Fibroblast of pulmonary artery (primary cell): ENCODE measurements at regions not wholly inside any gene's neighbourhood (a gene's known extent, or its start where the extent isn't known, plus 50 kb on each side); places are given as distances from the start of the nearest gene placed in this dataset.

Experiments
- DNase-seq: peaks from one replicate; pipeline ENCODE4 v3.0.0-alpha.2; 2010; ENCODE audit warnings: low read depth
- H3K4me3 ChIP-seq: replicated peaks from 2 replicates; pipeline ENCODE4 v1.5.1; 2011; ENCODE audit warnings: low read depth, mild to moderate bottlenecking, control low read depth, low read length, moderate library complexity
- TF ChIP-seq, protein P1 (sequence below): IDR thresholded peaks from 2 replicates; pipeline ENCODE4 v1.5.1; 2011; ENCODE audit warnings: mild to moderate bottlenecking, control low read depth, low read length, inconsistent platforms; ENCODE audit errors: missing control alignments

DNA sequence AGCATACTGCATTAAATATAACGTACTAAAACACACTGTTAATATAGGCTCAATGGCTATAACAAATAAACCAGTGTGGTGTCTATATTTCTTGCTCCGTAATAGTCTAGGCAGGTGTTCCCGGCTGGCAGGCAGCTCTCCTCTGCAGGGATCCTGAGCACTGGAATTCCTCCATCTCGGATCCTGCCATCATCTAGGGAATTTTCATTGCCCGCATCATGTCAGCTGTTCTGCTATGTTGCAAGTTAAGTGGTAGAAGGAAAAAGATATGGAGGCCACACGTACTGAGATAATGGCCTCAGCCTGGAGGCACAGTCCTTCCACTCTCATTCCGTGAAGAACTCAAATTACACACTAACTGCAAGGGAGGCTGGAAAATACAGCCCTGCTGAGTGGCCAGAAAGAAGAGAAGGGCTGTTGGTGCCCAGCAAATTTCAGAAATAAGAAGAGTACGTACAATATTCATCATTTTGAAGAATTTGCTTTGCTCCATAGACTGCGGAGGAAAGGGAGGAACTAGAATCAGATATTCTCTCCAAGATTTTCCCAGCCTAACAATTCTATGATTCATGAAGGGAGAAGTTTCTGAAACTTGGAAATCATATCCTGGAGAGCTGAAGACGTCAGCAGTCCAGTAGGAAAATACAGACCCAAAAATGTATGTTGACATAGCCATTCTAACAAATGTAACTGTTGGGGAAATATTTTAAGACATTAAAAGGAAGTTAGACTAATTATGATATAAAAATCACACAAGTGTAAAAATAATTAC lies 263.3 kb downstream of the MRPL39 start:
- TF ChIP-seq, protein P1, sequence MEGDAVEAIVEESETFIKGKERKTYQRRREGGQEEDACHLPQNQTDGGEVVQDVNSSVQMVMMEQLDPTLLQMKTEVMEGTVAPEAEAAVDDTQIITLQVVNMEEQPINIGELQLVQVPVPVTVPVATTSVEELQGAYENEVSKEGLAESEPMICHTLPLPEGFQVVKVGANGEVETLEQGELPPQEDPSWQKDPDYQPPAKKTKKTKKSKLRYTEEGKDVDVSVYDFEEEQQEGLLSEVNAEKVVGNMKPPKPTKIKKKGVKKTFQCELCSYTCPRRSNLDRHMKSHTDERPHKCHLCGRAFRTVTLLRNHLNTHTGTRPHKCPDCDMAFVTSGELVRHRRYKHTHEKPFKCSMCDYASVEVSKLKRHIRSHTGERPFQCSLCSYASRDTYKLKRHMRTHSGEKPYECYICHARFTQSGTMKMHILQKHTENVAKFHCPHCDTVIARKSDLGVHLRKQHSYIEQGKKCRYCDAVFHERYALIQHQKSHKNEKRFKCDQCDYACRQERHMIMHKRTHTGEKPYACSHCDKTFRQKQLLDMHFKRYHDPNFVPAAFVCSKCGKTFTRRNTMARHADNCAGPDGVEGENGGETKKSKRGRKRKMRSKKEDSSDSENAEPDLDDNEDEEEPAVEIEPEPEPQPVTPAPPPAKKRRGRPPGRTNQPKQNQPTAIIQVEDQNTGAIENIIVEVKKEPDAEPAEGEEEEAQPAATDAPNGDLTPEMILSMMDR, result no peak
- DNase-seq, result peak; percentile 67
- no peak overlapping the region for H3K4me3 ChIP-seq

DNA sequence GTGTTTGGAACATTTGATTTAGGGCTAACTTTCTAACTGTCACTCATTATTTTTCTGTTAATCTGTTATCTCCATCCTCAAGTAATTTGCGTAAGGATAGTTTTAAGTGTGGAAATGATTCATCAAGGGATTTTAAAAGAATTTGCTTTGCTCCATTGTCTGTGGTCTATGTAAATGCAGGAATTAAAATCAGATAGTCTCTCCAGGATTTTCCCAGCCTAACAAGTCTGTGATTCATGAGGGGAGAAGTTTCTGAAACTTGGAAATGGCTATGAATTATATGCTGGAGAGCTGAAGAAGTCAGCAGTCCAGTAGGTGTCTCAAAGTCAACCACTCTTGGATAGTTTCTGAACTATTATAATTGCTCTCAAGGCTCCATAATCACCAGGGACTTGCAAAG lies 264.5 kb downstream of the MRPL39 start:
- H3K4me3 ChIP-seq, result no peak overlapping the region
- DNase-seq, result peak; percentile 67
- TF ChIP-seq, protein P1, result no peak

DNA sequence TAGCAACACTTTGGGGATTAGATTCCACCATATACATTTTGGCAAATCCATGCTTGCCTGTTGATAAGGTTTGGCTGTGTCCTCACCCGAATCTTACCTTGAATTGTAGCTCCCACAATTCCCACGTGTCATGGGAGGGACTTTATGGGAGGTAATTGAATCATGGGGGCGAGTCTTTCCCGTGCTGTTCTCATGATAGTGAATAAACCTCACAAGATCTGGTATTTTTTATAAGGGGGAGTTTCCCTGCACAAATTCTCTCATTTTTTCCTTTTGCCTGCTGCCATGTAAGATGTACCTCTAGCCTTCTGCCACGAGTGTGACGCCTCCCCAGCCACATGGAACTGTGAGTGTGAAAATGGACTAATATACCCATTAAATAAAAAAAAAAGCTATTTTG lies 265.3 kb downstream of the MRPL39 start:
- TF ChIP-seq, protein P1, result no peak
- H3K4me3 ChIP-seq, result no peak overlapping the region
- DNase-seq, result no peak

DNA sequence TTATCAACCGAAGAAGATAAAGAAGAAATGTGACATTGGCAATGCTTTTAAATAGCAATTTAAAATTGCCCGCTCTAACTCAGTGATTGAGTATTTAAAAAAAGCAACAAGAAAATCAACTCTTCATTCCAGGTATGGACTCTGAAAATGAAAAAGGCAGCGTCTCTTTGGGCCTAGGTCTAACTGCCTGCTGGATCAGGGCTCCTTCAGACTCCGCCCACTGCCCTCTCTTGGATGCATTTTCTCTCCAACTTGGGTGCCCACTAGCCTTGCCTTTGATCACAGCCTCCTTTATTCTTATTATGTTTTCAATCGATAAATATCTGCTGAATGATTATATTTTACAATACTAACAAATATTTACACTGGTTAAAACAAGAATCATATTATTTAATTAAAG lies 268.9 kb downstream of the MRPL39 start:
- H3K4me3 ChIP-seq, result no peak overlapping the region
- no peak for DNase-seq
- TF ChIP-seq, protein P1, result no peak

DNA sequence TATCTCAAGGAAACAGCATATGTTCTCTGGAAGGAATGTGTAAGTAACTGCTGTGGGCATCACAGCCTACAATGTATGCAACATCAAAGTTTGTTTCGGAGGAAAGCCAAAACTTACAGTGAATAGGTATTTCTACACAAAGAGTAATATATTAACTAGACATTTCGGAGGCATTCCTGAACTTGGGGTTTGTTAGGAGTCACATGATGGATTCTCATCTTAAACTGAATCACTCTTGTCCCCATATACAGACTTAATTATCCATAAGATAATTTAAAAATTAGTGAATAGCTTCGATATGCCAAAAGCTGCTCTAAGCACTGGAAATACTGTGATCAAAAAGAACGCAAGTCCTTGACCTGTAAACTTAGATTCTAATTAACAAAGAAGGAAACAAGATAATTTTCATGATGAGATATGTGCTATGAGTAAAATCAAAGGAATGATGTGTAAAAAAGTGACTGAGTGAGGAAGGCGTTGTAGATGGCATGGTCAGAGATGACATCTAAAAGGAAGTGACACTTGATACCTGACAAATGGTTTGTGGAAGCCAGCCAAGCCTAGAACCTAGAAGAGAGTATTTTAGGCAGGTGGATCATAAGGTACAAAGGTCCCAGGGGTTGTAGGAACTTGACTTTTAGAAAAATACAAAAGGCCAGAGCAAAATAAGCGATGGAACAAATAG lies 273.1 kb downstream of the MRPL39 start:
- TF ChIP-seq, protein P1, result no peak

DNA sequence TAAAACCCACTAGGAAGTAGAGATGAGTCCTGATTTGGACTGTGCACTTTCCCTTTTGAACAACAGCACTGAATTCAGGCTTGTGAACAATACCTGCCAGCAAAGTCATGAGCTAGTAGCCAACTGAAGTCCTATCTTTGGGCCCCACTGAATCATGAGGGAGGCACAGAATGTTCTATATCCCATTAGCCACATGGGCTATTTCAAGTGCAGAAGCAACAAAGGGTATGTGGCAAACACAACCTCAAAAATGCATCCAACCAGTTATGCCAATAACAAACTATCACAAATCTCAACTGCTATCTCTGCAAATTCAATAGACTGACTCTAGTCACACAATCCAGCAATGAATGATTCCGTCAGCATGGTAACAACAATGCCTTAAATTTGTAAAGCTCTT lies 276.0 kb downstream of the MRPL39 start:
- TF ChIP-seq, protein P1, result no peak
- no peak overlapping the region for H3K4me3 ChIP-seq
- peak; percentile 60 for DNase-seq

More for the DNA sequence above, 273.1 kb downstream of the MRPL39 start:
- DNase-seq, result no peak
- H3K4me3 ChIP-seq, result no peak overlapping the region
